NOMO-1 treated with DMSO at 0.1 percent for 48 hours (cell line): ENCODE measurements at regions not wholly inside any gene's neighbourhood (a gene's known extent, or its start where the extent isn't known, plus 50 kb on each side); places are given as distances from the start of the nearest gene placed in this dataset.

Experiments used
- DNase-seq: peaks from one replicate; lab custom pipeline; 2025; ENCODE audit not compliant: unreplicated experiment; lab: John Stamatoyannopoulos, UW

DNA sequence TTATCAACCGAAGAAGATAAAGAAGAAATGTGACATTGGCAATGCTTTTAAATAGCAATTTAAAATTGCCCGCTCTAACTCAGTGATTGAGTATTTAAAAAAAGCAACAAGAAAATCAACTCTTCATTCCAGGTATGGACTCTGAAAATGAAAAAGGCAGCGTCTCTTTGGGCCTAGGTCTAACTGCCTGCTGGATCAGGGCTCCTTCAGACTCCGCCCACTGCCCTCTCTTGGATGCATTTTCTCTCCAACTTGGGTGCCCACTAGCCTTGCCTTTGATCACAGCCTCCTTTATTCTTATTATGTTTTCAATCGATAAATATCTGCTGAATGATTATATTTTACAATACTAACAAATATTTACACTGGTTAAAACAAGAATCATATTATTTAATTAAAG, 268.9 kb downstream of the MRPL39 start:
- no peak for DNase-seq

DNA sequence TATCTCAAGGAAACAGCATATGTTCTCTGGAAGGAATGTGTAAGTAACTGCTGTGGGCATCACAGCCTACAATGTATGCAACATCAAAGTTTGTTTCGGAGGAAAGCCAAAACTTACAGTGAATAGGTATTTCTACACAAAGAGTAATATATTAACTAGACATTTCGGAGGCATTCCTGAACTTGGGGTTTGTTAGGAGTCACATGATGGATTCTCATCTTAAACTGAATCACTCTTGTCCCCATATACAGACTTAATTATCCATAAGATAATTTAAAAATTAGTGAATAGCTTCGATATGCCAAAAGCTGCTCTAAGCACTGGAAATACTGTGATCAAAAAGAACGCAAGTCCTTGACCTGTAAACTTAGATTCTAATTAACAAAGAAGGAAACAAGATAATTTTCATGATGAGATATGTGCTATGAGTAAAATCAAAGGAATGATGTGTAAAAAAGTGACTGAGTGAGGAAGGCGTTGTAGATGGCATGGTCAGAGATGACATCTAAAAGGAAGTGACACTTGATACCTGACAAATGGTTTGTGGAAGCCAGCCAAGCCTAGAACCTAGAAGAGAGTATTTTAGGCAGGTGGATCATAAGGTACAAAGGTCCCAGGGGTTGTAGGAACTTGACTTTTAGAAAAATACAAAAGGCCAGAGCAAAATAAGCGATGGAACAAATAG, 273.1 kb downstream of the MRPL39 start:
- no peak for DNase-seq

DNA sequence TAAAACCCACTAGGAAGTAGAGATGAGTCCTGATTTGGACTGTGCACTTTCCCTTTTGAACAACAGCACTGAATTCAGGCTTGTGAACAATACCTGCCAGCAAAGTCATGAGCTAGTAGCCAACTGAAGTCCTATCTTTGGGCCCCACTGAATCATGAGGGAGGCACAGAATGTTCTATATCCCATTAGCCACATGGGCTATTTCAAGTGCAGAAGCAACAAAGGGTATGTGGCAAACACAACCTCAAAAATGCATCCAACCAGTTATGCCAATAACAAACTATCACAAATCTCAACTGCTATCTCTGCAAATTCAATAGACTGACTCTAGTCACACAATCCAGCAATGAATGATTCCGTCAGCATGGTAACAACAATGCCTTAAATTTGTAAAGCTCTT, 276.0 kb downstream of the MRPL39 start:
- DNase-seq, result no peak

DNA sequence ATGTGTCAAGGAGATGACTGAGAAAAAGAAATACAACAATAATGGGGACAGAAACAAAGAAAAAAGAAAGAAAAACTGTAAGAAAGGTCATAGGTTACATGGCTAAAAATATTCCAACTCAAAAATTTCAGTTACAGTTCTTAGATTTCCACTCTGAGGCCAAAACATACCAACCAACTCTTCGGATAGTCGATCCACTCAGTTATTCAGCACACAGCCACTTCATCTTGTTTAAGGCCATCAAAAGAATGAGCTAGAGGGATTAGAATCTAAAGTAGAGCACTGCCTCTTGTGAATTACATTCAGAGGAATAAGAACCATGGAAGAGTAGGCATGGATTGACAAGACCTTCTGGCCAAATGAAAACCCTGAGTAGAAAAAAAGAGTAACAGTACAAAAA, 277.0 kb downstream of the MRPL39 start:
- no peak for DNase-seq

DNA sequence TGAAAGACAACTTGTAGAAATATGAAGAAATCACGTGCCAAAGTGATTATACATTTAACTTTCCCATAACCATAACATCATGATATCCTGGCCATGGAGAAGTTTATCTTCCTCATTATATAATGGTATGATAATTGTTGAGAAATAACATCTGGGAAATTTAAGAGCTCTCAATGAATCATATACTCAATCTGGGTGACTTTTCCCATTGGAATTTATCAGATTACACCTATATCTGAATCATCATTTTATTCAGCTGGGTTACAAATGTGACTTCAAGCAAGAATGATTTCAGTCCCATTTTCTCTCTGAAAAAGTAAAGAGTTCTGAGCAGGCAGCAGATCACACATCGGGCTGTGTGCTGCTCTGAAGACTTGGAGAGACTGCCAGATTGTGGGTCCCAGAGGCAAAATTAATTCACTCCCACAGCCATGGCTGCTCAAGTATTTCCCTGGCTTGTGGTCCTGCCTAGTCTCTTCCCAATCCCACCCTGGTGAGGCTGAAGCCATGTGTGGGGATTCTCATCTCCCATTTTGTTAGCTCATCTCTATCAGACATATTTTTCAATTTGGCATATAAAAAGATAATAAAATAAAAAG, 278.0 kb downstream of the MRPL39 start:
- no peak for DNase-seq

DNA sequence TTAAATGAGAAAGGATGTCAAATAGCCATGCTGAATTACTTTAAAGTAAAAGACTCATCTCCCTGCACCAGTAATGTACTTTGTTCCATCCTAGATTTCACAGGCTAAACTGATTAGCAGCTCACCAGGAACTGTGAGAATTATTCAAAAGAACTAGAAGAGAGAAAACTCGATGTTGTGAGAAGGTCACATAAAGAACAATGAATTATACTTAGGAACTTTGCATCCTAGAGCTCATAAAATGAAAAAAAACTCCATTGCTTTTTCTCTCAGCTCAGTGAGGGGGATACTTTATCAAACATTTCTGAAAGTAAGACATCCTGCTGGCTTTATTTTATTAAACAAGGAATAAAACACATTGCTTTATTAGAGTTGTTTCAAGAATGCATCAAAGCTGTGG, 278.5 kb downstream of the MRPL39 start:
- no peak for DNase-seq

DNA sequence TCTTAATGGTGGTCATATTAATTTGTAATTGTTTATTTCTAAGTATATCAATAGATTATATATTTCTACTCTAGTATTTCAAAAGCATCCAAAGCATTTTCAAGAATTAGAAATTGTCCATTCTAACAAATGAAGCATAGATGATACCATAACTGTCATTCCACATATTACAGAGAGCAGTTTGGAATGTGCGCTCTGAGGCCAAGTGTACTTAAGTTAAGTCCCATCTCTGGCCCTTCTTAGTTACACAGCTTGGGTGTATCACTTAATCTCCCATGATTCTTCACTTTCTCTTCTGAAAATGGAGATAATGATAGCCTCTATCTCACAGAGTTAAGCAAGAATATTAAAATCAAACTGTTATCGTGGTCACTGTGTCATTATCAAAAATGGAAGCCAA, 281.1 kb downstream of the MRPL39 start:
- no peak for DNase-seq

DNA sequence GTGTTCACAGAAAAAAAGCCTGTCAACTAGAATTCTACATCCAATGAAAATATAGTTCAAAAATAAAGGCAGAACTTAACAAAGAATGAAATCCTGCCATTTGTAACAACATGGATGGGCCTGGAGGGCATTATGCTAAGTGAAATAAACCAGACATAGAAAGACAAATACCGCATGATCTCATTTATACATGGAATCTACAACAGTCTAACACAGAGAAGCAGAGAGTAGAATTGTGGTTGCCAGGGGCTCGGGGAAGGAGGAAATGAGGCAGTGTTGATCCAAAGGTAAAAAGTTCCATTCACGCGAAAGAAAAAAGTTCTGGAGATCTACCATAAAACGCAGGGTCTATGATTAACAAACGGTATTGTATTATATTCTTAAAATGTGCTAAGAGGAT, 282.6 kb downstream of the MRPL39 start:
- DNase-seq, result no peak

DNA sequence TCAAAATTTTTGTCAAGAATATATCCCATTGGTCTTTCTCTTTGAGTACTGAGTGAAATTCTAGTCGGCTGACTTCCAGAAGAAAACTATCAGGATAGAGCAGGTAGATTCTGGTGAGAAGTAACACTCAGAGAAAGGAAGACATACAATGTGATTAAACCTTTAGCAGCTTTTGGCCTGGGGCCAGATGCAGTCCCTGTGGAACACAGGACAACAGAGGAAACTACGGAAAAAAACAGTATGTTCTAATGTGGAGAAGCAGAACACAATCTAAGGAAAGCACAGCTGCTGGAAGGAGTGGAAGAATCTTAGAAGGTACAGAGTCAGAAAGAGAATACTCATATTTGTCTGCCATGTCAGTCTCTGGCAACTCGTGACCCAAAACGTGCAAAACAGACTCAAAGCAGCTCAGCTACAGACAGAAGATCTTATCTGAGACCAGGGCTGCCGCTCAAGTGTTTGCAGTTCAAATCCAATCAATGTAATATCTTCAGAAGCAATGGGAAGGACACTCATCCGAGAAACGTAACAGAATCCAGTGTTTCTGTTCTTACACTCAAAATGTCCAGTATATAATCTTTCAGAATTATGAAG, 283.8 kb downstream of the MRPL39 start:
- DNase-seq, result no peak

DNA sequence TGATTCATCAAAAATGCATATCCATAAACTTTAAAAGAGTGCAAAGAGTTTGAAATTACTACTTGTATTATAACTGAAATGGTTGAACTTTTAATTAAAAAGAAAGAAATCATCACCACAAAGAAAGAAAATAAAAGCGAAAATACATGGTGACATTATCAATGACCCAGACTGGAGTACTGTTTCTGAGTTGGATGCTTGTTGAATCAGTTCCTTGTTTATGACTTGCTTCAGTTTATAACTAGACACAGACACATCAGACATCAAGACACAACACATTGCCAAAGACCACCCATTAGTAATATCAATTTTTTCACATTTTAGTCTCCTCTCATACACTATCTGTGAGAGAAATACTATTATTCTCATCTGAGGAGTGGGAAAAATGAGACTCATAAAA, 293.0 kb downstream of the MRPL39 start:
- no peak for DNase-seq

DNA sequence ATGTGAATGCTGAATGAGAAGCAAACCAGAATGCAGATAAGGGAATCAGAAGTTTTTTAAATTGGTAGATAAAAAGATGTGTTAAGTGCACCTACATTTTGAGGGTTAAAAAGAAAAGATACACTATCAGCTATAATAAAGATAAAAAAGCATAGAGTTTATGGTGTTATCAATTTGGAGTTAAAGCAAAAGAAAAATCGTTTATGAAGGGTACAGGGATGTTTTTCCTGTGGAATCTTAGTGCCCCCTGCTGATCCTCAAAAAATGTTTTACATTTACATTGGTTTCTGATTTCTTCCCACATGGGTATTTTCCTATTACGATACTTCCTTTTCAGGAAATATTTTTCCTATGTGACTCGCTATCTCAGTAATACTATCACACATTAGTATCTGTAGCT, 293.5 kb downstream of the MRPL39 start:
- peak; percentile 38 for DNase-seq

DNA sequence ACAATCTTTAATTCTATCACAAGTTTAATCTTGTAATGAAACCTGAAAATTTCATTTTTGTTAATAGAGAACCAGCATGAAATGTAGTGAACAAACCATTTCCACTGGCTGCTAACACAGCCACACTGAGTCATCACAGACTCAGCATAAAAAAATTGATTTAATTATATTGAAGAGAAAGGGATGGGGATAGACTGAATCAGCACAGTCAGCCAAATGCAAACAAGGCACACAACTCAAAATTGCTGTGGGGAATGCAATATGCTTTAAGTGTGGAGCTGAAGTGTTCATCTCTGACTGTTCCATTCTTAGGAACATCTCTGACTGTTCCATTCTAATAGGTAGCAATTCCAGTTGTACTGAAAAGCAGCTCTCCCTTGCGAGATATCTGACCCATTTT, 299.8 kb downstream of the MRPL39 start:
- no peak for DNase-seq

DNA sequence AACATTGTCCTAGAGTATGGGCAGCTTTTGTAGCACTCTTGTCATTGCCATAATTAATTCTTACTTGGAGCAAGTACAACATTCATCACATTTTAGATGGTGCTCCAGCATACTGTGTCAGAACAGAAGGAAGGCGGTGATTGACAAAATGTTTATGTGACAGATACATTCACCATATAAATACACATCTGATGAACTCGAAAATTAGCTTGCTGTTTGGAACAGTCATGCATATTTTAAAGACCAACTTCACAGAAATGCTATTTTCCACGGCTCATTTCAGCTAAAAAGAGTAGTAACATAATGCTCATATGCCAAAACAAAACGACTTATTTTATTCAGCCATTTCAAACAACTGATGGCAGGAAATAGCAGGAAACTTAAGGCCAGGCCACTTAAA, 302.7 kb downstream of the MRPL39 start:
- no peak for DNase-seq

DNA sequence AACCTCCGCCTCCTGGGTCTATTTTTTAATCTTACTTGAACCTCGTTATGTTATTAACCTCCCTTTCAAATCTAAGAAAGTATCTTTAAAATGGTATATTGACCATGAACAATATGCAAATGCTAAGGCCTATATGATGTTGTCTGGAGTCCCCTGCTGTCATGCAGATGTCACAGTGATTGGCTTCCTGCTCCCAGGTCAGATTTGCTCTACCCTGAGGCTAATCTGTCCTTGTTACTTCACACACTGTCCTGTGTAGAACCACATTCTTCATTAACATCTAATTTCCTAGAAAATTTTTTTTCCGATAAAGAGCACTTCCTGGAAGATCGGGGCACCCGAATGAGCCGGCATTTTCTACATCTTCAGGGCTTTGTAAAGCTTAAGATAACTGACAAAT, 306.6 kb downstream of the MRPL39 start:
- DNase-seq, result no peak

DNA sequence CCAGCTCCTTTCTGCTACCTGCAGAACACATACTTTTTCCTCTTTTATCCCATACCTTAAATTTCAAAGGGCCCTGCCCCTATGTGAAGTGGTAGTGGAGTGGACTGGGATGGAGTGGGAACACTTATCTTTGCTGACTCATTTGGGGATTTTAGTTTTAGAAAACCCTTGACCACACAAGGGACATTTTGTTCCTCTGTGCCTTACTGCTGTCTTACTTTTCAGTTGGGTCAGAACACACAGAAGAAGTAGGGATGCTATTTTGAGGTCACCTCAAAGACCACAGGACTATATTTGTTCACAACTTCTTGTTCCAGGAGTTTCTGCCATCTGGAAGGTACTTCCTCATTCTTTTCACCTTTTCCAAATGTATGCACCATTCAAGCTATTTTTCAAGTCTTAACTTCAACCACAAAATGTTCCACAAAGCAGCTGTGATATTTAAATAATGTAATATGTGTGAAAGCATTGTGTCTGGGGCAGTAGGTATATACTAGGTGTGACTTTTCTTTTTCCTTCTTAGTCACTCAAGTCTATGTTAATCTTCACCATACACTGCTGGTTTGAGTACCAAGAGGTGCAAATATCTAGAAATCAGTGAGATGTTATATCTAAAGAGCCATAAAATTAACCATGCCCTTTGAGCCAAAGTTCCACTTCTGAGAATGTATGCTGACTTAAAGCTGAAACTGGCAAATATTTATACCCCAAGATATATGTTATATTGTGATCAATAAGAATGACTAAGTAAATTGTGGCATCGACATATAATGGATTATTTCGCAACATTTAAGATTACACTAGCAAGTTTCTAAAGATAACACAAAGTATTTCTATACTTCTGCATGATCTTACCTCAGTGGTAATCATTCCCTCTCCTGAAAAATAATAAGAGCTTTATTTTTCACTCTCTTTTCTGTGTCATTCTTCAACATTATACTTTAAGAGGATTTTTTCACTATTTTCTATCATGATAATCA, 308.5 kb downstream of the MRPL39 start:
- peak; percentile 79 for DNase-seq

DNA sequence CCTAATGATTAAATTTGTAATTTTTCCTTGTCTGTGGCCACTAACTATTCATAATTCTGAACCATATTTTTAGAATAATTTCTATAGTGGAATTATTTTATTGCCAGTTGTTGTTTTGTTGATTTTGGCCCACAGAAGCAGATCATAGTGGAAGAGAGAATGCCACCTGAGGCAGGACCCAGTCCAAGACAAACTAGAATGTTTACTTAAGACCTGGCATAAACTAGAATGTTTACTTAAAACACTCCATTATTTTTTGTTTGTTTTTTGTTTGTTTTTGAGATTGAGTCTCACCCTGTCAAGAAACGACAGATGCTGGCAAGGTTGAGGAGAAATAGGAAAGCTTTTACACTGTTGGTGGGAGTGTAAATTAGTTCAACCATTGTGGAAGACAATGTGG, 310.2 kb downstream of the MRPL39 start:
- no peak for DNase-seq

DNA sequence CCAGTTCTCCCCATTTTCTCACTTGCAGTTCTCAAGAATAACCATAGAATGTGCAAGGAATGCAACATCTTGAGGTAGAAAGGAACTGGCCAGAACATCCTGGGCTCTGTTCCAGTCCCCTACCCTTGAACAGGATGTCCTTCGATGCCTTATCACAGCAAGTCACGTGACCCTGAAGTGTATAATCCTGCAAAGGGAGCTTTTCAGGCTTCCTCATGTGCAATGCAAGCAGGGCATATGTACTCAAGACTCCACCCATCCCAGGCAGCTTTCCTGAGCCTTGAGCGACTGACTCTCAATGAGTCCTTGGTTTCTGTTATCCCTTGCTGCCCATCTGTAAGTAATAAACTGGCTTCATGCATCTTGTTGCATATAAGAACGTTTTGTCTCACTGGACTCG, 311.0 kb downstream of the MRPL39 start:
- DNase-seq, result no peak

DNA sequence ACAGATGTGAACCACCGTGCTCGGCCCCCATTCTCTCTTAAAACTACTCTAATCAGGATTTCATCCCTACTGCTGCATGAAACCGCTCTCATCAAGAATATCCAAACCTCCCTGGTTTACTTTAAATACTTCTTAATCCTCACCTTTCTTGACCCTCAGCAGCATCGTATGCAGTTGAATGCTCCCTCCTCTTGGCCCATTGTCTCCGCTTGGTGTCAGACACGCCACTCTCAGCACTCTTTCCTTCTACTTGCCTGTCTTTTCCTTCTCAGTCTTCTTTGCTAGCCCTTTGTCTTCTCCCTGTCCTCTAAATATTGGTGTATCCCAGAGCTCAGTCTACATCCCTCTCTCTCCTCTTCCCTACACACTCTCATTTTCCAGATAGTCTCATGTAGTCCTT, 314.9 kb downstream of the MRPL39 start:
- no peak for DNase-seq

DNA sequence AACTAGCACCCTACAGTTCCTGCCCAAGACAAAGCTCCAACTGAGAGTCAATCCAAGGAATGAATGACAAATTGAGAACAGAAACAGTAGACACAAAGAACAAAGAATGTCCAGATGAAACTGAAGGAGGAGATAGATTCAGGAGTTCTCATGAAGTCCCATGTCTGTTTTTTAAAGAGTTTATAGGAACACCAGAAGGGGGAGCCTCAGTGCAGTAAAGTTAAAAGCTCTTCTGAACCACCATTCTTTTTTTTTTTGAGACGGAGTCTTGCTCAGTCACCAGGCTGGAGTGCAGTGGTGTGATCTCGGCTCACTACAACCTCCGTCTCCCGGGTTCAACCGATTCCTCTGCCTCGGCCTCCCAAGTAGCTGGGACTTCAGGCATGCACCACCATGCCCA, 323.6 kb downstream of the MRPL39 start:
- peak; percentile 35 for DNase-seq

DNA sequence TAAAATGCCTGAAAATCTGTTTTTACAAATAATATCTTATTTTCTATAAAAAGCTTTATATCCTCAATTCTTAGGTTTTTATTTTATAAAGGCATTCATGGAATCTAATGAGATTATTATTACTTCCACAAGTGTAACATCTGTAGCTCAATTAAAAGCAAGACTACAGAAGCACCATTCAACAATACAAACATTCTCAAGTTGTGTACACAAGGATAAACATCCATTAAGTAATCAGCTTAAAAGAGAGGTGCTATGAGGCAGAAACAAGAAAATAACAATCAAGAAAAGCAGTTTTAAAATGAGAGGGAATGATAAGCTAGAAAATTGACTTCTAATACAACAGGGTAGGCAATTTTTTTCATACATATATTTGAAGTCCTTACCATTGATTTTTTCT, 326.1 kb downstream of the MRPL39 start:
- DNase-seq, result no peak

DNA sequence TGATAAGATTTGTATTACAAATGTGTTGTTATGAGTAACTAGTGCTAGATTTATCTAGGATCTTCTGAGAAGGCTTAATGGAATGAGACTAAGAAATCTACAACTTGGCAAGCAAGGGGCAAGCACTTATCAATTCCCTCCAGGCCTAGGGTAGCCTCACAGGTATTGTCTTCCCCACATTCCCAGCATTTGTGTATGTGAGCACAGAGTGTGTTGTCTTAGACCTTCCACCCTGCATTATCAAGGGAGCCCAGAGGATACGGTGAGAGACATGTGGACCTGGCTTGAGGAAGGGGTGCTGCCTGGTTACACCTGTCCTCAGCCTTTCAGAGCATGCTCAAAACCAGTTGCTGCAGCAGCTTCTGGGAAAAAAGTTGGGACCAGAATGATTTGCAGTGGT, 327.2 kb downstream of the MRPL39 start:
- DNase-seq, result no peak

DNA sequence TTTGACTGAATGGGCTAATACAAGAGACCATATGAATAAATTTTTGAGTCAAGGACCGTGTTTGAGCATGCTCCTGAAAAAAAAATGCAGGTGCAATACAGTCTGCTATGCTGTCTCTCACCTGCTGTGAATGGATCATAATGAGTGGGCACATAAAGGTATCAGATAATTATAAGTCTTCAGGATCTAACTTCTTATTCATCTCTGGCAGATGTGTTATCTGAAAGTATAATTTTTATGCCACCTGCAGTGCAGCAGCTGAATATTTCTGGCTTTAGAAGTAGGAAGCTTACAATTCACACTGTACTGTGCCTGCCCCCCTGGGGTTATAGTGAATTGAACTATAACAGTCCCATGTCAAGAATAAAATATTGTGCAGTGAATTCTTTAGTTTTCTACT, 333.3 kb downstream of the MRPL39 start:
- no peak for DNase-seq
